ENCODE measurements at regions not wholly inside any gene's neighbourhood (a gene's known extent, or its start where the extent isn't known, plus 50 kb on each side); places are given as distances from the start of the nearest gene placed in this dataset.

- ATAC-seq (ENCODE audit: low read depth): no peak
- no peak for DNase-seq (ENCODE audit: low spot score in 2 of 2)
- no peak overlapping the region for H3K27ac Mint-ChIP-seq
- no peak overlapping the region for H3K4me3 Mint-ChIP-seq
- H3K36me3 Mint-ChIP-seq: no peaks in the 10 kb centered on the region
- no peaks in the 10 kb centered on the region for H3K27me3 Mint-ChIP-seq
- H3K4me1 Mint-ChIP-seq: no peaks in the 10 kb centered on the region
- H3K9me3 Mint-ChIP-seq: no peaks in the 10 kb centered on the region
Observed at GRCh38 chr10:8874972-8875371, 820.5 kb downstream of the GATA3 start.

GRCh38 chr10:8876171-8876570 lies 821.7 kb downstream of the GATA3 start:
- no peak for DNase-seq (ENCODE audit: low spot score in 2 of 2)
- Mint-ChIP-seq H3K27me3 (no peaks in the 10 kb centered on the region), H3K4me3 (no peak overlapping the region), H3K36me3 (no peaks in the 10 kb centered on the region), H3K9me3 (no peaks in the 10 kb centered on the region), H3K27ac (no peak overlapping the region), H3K4me1 (no peaks in the 10 kb centered on the region)
- ATAC-seq (ENCODE audit: low read depth): no peak

GRCh38 chr10:8889538-8889937 lies 835.0 kb downstream of the GATA3 start:
- Mint-ChIP-seq H3K27me3 (no peaks in the 10 kb centered on the region), H3K27ac (no peak overlapping the region), H3K4me3 (no peak overlapping the region), H3K9me3 (peaks cover 3% of the 10 kb centered on the region), H3K4me1 (no peaks in the 10 kb centered on the region), H3K36me3 (no peaks in the 10 kb centered on the region)
- no peak for DNase-seq (ENCODE audit: low spot score in 2 of 2)
- no peak for ATAC-seq (ENCODE audit: low read depth)

GRCh38 chr10:8893102-8893501 lies 838.6 kb downstream of the GATA3 start:
- Mint-ChIP-seq H3K9me3 (no peaks in the 10 kb centered on the region), H3K4me1 (no peaks in the 10 kb centered on the region), H3K36me3 (no peaks in the 10 kb centered on the region), H3K27ac (no peak overlapping the region), H3K27me3 (no peaks in the 10 kb centered on the region), H3K4me3 (no peak overlapping the region)
- ATAC-seq (ENCODE audit: low read depth) (no peak), DNase-seq (ENCODE audit: low spot score in 2 of 2) (no peak)

GRCh38 chr10:8894148-8894547 lies 839.7 kb downstream of the GATA3 start:
- Mint-ChIP-seq H3K4me1 (no peaks in the 10 kb centered on the region), H3K27me3 (no peaks in the 10 kb centered on the region), H3K9me3 (no peaks in the 10 kb centered on the region), H3K36me3 (no peaks in the 10 kb centered on the region), H3K27ac (no peak overlapping the region), H3K4me3 (no peak overlapping the region)
- DNase-seq (ENCODE audit: low spot score in 2 of 2) (no peak), ATAC-seq (ENCODE audit: low read depth) (no peak)

GRCh38 chr10:8897769-8898168 lies 843.3 kb downstream of the GATA3 start:
- Mint-ChIP-seq H3K27me3 (no peaks in the 10 kb centered on the region), H3K4me1 (no peaks in the 10 kb centered on the region), H3K36me3 (no peaks in the 10 kb centered on the region), H3K9me3 (no peaks in the 10 kb centered on the region), H3K4me3 (no peak overlapping the region), H3K27ac (no peak overlapping the region)
- DNase-seq (ENCODE audit: low spot score in 2 of 2): no peak
- ATAC-seq (ENCODE audit: low read depth): no peak

GRCh38 chr10:8898745-8899330 lies 844.4 kb downstream of the GATA3 start:
- Mint-ChIP-seq H3K4me1 (no peaks in the 10 kb centered on the region), H3K4me3 (no peak overlapping the region), H3K36me3 (no peaks in the 10 kb centered on the region), H3K27ac (no peak overlapping the region), H3K27me3 (no peaks in the 10 kb centered on the region), H3K9me3 (no peaks in the 10 kb centered on the region)
- DNase-seq (ENCODE audit: low spot score in 2 of 2): no peak
- no peak for ATAC-seq (ENCODE audit: low read depth)

GRCh38 chr10:8902926-8903325 lies 848.4 kb downstream of the GATA3 start:
- Mint-ChIP-seq H3K27me3 (no peaks in the 10 kb centered on the region), H3K4me3 (no peak overlapping the region), H3K27ac (no peak overlapping the region), H3K4me1 (no peaks in the 10 kb centered on the region), H3K36me3 (no peaks in the 10 kb centered on the region), H3K9me3 (no peaks in the 10 kb centered on the region)
- DNase-seq (ENCODE audit: low spot score in 2 of 2) (no peak), ATAC-seq (ENCODE audit: low read depth) (no peak)

- DNase-seq (ENCODE audit: low spot score in 2 of 2) (no peak), ATAC-seq (ENCODE audit: low read depth) (no peak)
- no peak overlapping the region for H3K4me3 Mint-ChIP-seq
- H3K27ac Mint-ChIP-seq: no peak overlapping the region
- no peaks in the 10 kb centered on the region for H3K9me3 Mint-ChIP-seq
- H3K4me1 Mint-ChIP-seq: no peaks in the 10 kb centered on the region
- no peaks in the 10 kb centered on the region for H3K27me3 Mint-ChIP-seq
- H3K36me3 Mint-ChIP-seq: no peaks in the 10 kb centered on the region
Observed at GRCh38 chr10:8908013-8908412, 853.5 kb downstream of the GATA3 start.

GRCh38 chr10:8910314-8910713 lies 855.8 kb downstream of the GATA3 start:
- no peaks in the 10 kb centered on the region for H3K9me3 Mint-ChIP-seq
- ATAC-seq (ENCODE audit: low read depth): no peak
- H3K4me3 Mint-ChIP-seq: no peak overlapping the region
- H3K36me3 Mint-ChIP-seq: no peaks in the 10 kb centered on the region
- no peaks in the 10 kb centered on the region for H3K27me3 Mint-ChIP-seq
- DNase-seq (ENCODE audit: low spot score in 2 of 2): no peak
- no peak overlapping the region for H3K27ac Mint-ChIP-seq
- no peaks in the 10 kb centered on the region for H3K4me1 Mint-ChIP-seq

- no peaks in the 10 kb centered on the region for H3K4me1 Mint-ChIP-seq
- H3K4me3 Mint-ChIP-seq: no peak overlapping the region
- no peaks in the 10 kb centered on the region for H3K36me3 Mint-ChIP-seq
- DNase-seq (ENCODE audit: low spot score in 2 of 2) (no peak), ATAC-seq (ENCODE audit: low read depth) (no peak)
- H3K27me3 Mint-ChIP-seq: no peaks in the 10 kb centered on the region
- no peak overlapping the region for H3K27ac Mint-ChIP-seq
- peaks cover under 1% of the 10 kb centered on the region for H3K9me3 Mint-ChIP-seq
Observed at GRCh38 chr10:8911032-8911431, 856.5 kb downstream of the GATA3 start.

GRCh38 chr10:8912108-8912507 lies 857.6 kb downstream of the GATA3 start:
- Mint-ChIP-seq H3K4me1 (no peaks in the 10 kb centered on the region), H3K27ac (no peak overlapping the region), H3K9me3 (peaks cover 1% of the 10 kb centered on the region), H3K36me3 (no peaks in the 10 kb centered on the region), H3K4me3 (no peak overlapping the region), H3K27me3 (no peaks in the 10 kb centered on the region)
- no peak for ATAC-seq (ENCODE audit: low read depth)
- no peak for DNase-seq (ENCODE audit: low spot score in 2 of 2)

- ATAC-seq (ENCODE audit: low read depth) (no peak), DNase-seq (ENCODE audit: low spot score in 2 of 2) (no peak)
- Mint-ChIP-seq H3K27ac (no peak overlapping the region), H3K36me3 (no peaks in the 10 kb centered on the region), H3K9me3 (peaks cover 1% of the 10 kb centered on the region), H3K27me3 (no peaks in the 10 kb centered on the region), H3K4me3 (no peak overlapping the region), H3K4me1 (no peaks in the 10 kb centered on the region)
Observed at GRCh38 chr10:8913720-8914119, 859.2 kb downstream of the GATA3 start.

- Mint-ChIP-seq H3K27ac (no peak overlapping the region), H3K36me3 (no peaks in the 10 kb centered on the region), H3K27me3 (no peaks in the 10 kb centered on the region), H3K9me3 (peaks cover 1% of the 10 kb centered on the region), H3K4me1 (no peaks in the 10 kb centered on the region), H3K4me3 (no peak overlapping the region)
- no peak for DNase-seq (ENCODE audit: low spot score in 2 of 2)
- ATAC-seq (ENCODE audit: low read depth): no peak
Observed at GRCh38 chr10:8919280-8919679, 864.8 kb downstream of the GATA3 start.

GRCh38 chr10:8921568-8921967 lies 867.1 kb downstream of the GATA3 start:
- Mint-ChIP-seq H3K9me3 (peaks cover 4% of the 10 kb centered on the region), H3K27ac (no peak overlapping the region), H3K36me3 (no peaks in the 10 kb centered on the region), H3K4me1 (no peaks in the 10 kb centered on the region), H3K27me3 (no peaks in the 10 kb centered on the region), H3K4me3 (no peak overlapping the region)
- no peak for DNase-seq (ENCODE audit: low spot score in 2 of 2)
- ATAC-seq (ENCODE audit: low read depth): no peak

All from memory B cell (primary cell).